IMR-90 (cell line): ENCODE measurements at regions not wholly inside any gene's neighbourhood (a gene's known extent, or its start where the extent isn't known, plus 50 kb on each side); places are given as distances from the start of the nearest gene placed in this dataset.

Experiments used
- BHLHE40 ChIP-seq: fragments of 150-350 bp; IDR thresholded peaks from 2 replicates; pipeline ENCODE4 v1.6.1; 2016; ENCODE audit warnings: mild to moderate bottlenecking, low read depth, low read length
- MAFK ChIP-seq: IDR thresholded peaks from 2 replicates; pipeline ENCODE4 v1.6.1; 2012; ENCODE audit warnings: low read depth, low read length, improper control_type of control experiment
- POLR2A ChIP-seq: IDR thresholded peaks from 2 replicates; pipeline ENCODE4 v1.6.1; 2012; ENCODE audit warnings: mild to moderate bottlenecking, low read depth, low read length
- RAD21 ChIP-seq: IDR thresholded peaks from 2 replicates; pipeline ENCODE4 v1.6.1; 2012; ENCODE audit warnings: low read length, improper control_type of control experiment
- TF ChIP-seq, protein P1 (sequence below): conservative IDR thresholded peaks from 2 replicates; pipeline ENCODE4 v1.5.1; 2012; ENCODE audit warnings: mild to moderate bottlenecking, low read depth, low read length, improper control_type of control experiment

DNA sequence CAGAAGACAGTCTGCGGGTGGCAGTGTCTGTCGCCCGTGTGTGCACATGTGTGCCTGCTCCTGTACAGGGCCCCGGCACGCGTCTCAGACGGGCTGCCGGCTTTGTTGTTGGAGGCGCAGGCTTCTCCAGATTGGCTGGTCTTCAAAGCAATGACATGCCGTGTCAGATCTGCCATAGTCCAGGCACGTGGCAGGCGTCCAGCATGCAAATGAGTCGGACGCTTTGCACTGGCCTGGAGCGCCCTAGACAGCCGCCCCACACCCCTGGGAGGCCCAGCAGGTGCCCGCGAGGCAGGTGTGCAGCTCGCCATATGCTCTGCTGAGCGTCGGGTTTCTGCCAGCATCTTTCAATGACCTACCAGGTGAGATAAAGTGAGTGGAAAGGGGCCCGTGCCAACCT, 71.5 kb downstream of the GADD45G start:
- TF ChIP-seq, protein P1, sequence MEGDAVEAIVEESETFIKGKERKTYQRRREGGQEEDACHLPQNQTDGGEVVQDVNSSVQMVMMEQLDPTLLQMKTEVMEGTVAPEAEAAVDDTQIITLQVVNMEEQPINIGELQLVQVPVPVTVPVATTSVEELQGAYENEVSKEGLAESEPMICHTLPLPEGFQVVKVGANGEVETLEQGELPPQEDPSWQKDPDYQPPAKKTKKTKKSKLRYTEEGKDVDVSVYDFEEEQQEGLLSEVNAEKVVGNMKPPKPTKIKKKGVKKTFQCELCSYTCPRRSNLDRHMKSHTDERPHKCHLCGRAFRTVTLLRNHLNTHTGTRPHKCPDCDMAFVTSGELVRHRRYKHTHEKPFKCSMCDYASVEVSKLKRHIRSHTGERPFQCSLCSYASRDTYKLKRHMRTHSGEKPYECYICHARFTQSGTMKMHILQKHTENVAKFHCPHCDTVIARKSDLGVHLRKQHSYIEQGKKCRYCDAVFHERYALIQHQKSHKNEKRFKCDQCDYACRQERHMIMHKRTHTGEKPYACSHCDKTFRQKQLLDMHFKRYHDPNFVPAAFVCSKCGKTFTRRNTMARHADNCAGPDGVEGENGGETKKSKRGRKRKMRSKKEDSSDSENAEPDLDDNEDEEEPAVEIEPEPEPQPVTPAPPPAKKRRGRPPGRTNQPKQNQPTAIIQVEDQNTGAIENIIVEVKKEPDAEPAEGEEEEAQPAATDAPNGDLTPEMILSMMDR: no peak
- TF ChIP-seq RAD21 (no peak), MAFK (no peak), POLR2A (no peak), BHLHE40 (no peak)
